ENCODE measurements at regions not wholly inside any gene's neighbourhood (a gene's known extent, or its start where the extent isn't known, plus 50 kb on each side); places are given as distances from the start of the nearest gene placed in this dataset.
A peak's percentile ranks its signal among the peaks of the same experiment; 100 is the strongest.

GRCh38 chr21:36584980-36585940 is 105.3 kb upstream of the CLDN14 start:
- in situ Hi-C loops (cut with HindIII; ENCODE audit: low sequenced_read_pairs), result loop anchor here (5.0 kb wide), 1 partner anchor 82 kb away; no protein-coding TSS in a partner anchor
- DNase-seq (ENCODE audit: low read depth), result no peak
- no peak overlapping the region for H3K4me3 ChIP-seq (ENCODE audit: low read depth, low read length)
- TF ChIP-seq CTCF (IDR thresholded peaks at IDR 0.05; ENCODE audit: low read depth, low read length, missing control alignments), result no peak

GRCh38 chr21:36587388-36587787 is 107.5 kb upstream of the CLDN14 start:
- DNase-seq (ENCODE audit: low read depth), result no peak
- in situ Hi-C loops (cut with HindIII; ENCODE audit: low sequenced_read_pairs), result loop anchor here (5.0 kb wide), 1 partner anchor 80 kb away; no protein-coding TSS in a partner anchor
- H3K4me3 ChIP-seq (ENCODE audit: low read depth, low read length), result no peak overlapping the region
- TF ChIP-seq CTCF (IDR thresholded peaks at IDR 0.05; ENCODE audit: low read depth, low read length, missing control alignments), result no peak

- peak; percentile 55 for TF ChIP-seq CTCF (IDR thresholded peaks at IDR 0.05; ENCODE audit: low read depth, low read length, missing control alignments)
- H3K4me3 ChIP-seq (ENCODE audit: low read depth, low read length), result no peak overlapping the region
- in situ Hi-C loops (cut with HindIII; ENCODE audit: low sequenced_read_pairs), result loop anchor here (5.0 kb wide), 1 partner anchor 78 kb away; no protein-coding TSS in a partner anchor
- no peak for DNase-seq (ENCODE audit: low read depth)
These were observed 109.5 kb upstream of the SIM2 start for GRCh38 chr21:36589352-36589971.

- in situ Hi-C loops (cut with HindIII; ENCODE audit: low sequenced_read_pairs), result no loop called here
- no peak overlapping the region for H3K4me3 ChIP-seq (ENCODE audit: low read depth, low read length)
- no peak for DNase-seq (ENCODE audit: low read depth)
- TF ChIP-seq CTCF (IDR thresholded peaks at IDR 0.05; ENCODE audit: low read depth, low read length, missing control alignments), result no peak
These were observed 107.5 kb upstream of the SIM2 start for GRCh38 chr21:36591326-36591970.

GRCh38 chr21:36596174-36596573 is 102.7 kb upstream of the SIM2 start:
- no peak overlapping the region for H3K4me3 ChIP-seq (ENCODE audit: low read depth, low read length)
- in situ Hi-C loops (cut with HindIII; ENCODE audit: low sequenced_read_pairs), result no loop called here
- no peak for DNase-seq (ENCODE audit: low read depth)
- no peak for TF ChIP-seq CTCF (IDR thresholded peaks at IDR 0.05; ENCODE audit: low read depth, low read length, missing control alignments)

- no peak for TF ChIP-seq CTCF (IDR thresholded peaks at IDR 0.05; ENCODE audit: low read depth, low read length, missing control alignments)
- H3K4me3 ChIP-seq (ENCODE audit: low read depth, low read length), result no peak overlapping the region
- no peak for DNase-seq (ENCODE audit: low read depth)
- in situ Hi-C loops (cut with HindIII; ENCODE audit: low sequenced_read_pairs), result no loop called here
These were observed 97.6 kb upstream of the SIM2 start for GRCh38 chr21:36601362-36601761.
